HG03064 (cell line): ENCODE measurements at regions not wholly inside any gene's neighbourhood (a gene's known extent, or its start where the extent isn't known, plus 50 kb on each side); places are given as distances from the start of the nearest gene placed in this dataset.

Experiments used
- ATAC-seq: cut with Tn5 transposase; IDR thresholded peaks from one replicate; pipeline ENCODE4 v1.9.1; 2021; ENCODE audit warnings: low read depth; ENCODE audit not compliant: unreplicated experiment

- no peak for ATAC-seq
Measured at GRCh38 chr5:167576126-167576525, 715.3 kb upstream of the WWC1 start.

GRCh38 chr5:167576897-167577296 lies 714.5 kb upstream of the WWC1 start:
- no peak for ATAC-seq

GRCh38 chr5:167577616-167578015 lies 713.8 kb upstream of the WWC1 start:
- no peak for ATAC-seq

GRCh38 chr5:167578977-167579692 lies 712.3 kb upstream of the WWC1 start:
- ATAC-seq, result no peak

GRCh38 chr5:167579693-167580055 lies 711.8 kb upstream of the WWC1 start:
- no peak for ATAC-seq

GRCh38 chr5:167580608-167581007 lies 710.8 kb upstream of the WWC1 start:
- no peak for ATAC-seq

GRCh38 chr5:167582283-167582682 lies 709.2 kb upstream of the WWC1 start:
- ATAC-seq, result no peak

GRCh38 chr5:167582886-167583285 lies 708.6 kb upstream of the WWC1 start:
- ATAC-seq, result no peak

GRCh38 chr5:167585184-167585583 lies 706.3 kb upstream of the WWC1 start:
- no peak for ATAC-seq

GRCh38 chr5:167587772-167588437 lies 703.5 kb upstream of the WWC1 start:
- no peak for ATAC-seq

GRCh38 chr5:167592114-167592513 lies 699.3 kb upstream of the WWC1 start:
- ATAC-seq, result no peak

GRCh38 chr5:167593329-167594060 lies 698.0 kb upstream of the WWC1 start:
- ATAC-seq, result no peak

- ATAC-seq, result no peak
Measured at GRCh38 chr5:167594061-167594435, 697.4 kb upstream of the WWC1 start.

- ATAC-seq, result no peak
Measured at GRCh38 chr5:167594750-167595149, 696.7 kb upstream of the WWC1 start.

- no peak for ATAC-seq
Measured at GRCh38 chr5:167595196-167595595, 696.2 kb upstream of the WWC1 start.

- ATAC-seq, result no peak
Measured at GRCh38 chr5:167598166-167598565, 693.3 kb upstream of the WWC1 start.

GRCh38 chr5:167602067-167602466 lies 689.4 kb upstream of the WWC1 start:
- no peak for ATAC-seq

GRCh38 chr5:167603135-167603534 lies 688.3 kb upstream of the WWC1 start:
- no peak for ATAC-seq

GRCh38 chr5:167608390-167609272 lies 682.8 kb upstream of the WWC1 start:
- no peak for ATAC-seq

- ATAC-seq, result no peak
Measured at GRCh38 chr5:167614294-167615021, 677.0 kb upstream of the WWC1 start.
